ENCODE measurements at regions not wholly inside any gene's neighbourhood (a gene's known extent, or its start where the extent isn't known, plus 50 kb on each side); places are given as distances from the start of the nearest gene placed in this dataset.

GRCh38 chr1:96236156-96236739 is 485.3 kb upstream of the PTBP2 start:
- POLR2A ChIA-PET, result no interaction called here
- Mint-ChIP-seq H3K4me1 (ENCODE audit: low read depth) (no peaks in the 10 kb centered on the region), H3K36me3 (ENCODE audit: low read depth) (no peaks in the 10 kb centered on the region), H3K27me3 (no peaks in the 10 kb centered on the region), H3K4me3 (no peak overlapping the region), H3K9me3 (no peaks in the 10 kb centered on the region), H3K27ac (no peak overlapping the region)
- Histone ChIP-seq H3K4me1 (ENCODE audit: insufficient read depth, low read length) (no peaks in the 10 kb centered on the region), H3K36me3 (ENCODE audit: insufficient read depth, low read length) (no peaks in the 10 kb centered on the region), H3K27ac (ENCODE audit: low read depth in 1 of 2, low read length in 2 of 2) (no peak overlapping the region), H3K4me3 (ENCODE audit: low read length) (no peak overlapping the region), H3K27me3 (ENCODE audit: control insufficient read depth in 1 of 2, insufficient read depth in 2 of 2, low read length in 2 of 2) (no peaks in the 10 kb centered on the region), H3K9me3 (ENCODE audit: control insufficient read depth in 1 of 2, insufficient read depth in 1 of 2, low read length in 2 of 2) (no peaks in the 10 kb centered on the region)
- TF ChIP-seq CTCF (IDR thresholded peaks at IDR 0.05), result no peak
- DNase-seq (peak in 3 of 14 experiments; percentile 3 to 11 (median 9)), ATAC-seq (ENCODE audit: poor library complexity) (no peak)
- CTCF ChIA-PET, result no interaction called here
- intact Hi-C loops (cut with DNase I, micrococcal nuclease), result loop anchor here (2.0 to 10.0 kb wide), 2 partner anchors 609 to 1815 kb away; no protein-coding TSS in a partner anchor

- Histone ChIP-seq H3K4me3 (ENCODE audit: low read length) (no peak overlapping the region), H3K4me1 (ENCODE audit: insufficient read depth, low read length) (no peaks in the 10 kb centered on the region), H3K27ac (ENCODE audit: low read depth in 1 of 2, low read length in 2 of 2) (no peak overlapping the region), H3K27me3 (ENCODE audit: control insufficient read depth in 1 of 2, insufficient read depth in 2 of 2, low read length in 2 of 2) (no peaks in the 10 kb centered on the region), H3K9me3 (ENCODE audit: control insufficient read depth in 1 of 2, insufficient read depth in 1 of 2, low read length in 2 of 2) (no peaks in the 10 kb centered on the region), H3K36me3 (ENCODE audit: insufficient read depth, low read length) (no peaks in the 10 kb centered on the region)
- ChIA-PET CTCF (no interaction called here), POLR2A (no interaction called here)
- ATAC-seq (ENCODE audit: poor library complexity), result no peak
- Mint-ChIP-seq H3K9me3 (no peaks in the 10 kb centered on the region), H3K27ac (no peak overlapping the region), H3K4me1 (ENCODE audit: low read depth) (no peaks in the 10 kb centered on the region), H3K27me3 (no peaks in the 10 kb centered on the region), H3K36me3 (ENCODE audit: low read depth) (no peaks in the 10 kb centered on the region), H3K4me3 (no peak overlapping the region)
- DNase-seq, result no peak
- intact Hi-C loops (cut with DNase I, micrococcal nuclease), result loop anchor here in 1 of 2 experiments (10.0 kb wide), 1 partner anchor 606 kb away; no protein-coding TSS in a partner anchor
- TF ChIP-seq CTCF (IDR thresholded peaks at IDR 0.05), result no peak
Observed at GRCh38 chr1:96238426-96238825, 483.2 kb upstream of the PTBP2 start.

- H3K27ac Mint-ChIP-seq, result no peak overlapping the region
- ATAC-seq (ENCODE audit: poor library complexity) (no peak), DNase-seq (no peak)
- H3K36me3 Mint-ChIP-seq (ENCODE audit: low read depth), result no peaks in the 10 kb centered on the region
- intact Hi-C loops (cut with DNase I, micrococcal nuclease), result no loop called here
- ChIA-PET CTCF (no interaction called here), POLR2A (interaction anchor here (0.7 kb wide), 1 partner anchor 704 kb away, joined by 3 read pairs; no protein-coding TSS in a partner anchor)
- no peaks in the 10 kb centered on the region for H3K36me3 ChIP-seq (ENCODE audit: insufficient read depth, low read length)
- H3K4me3 Mint-ChIP-seq, result no peak overlapping the region
- H3K27me3 Mint-ChIP-seq, result no peaks in the 10 kb centered on the region
- no peaks in the 10 kb centered on the region for H3K4me1 Mint-ChIP-seq (ENCODE audit: low read depth)
- no peak overlapping the region for H3K4me3 ChIP-seq (ENCODE audit: low read length)
- H3K9me3 ChIP-seq (ENCODE audit: control insufficient read depth in 1 of 2, insufficient read depth in 1 of 2, low read length in 2 of 2), result no peaks in the 10 kb centered on the region
- H3K27ac ChIP-seq (ENCODE audit: low read depth in 1 of 2, low read length in 2 of 2), result no peak overlapping the region
- H3K27me3 ChIP-seq (ENCODE audit: control insufficient read depth in 1 of 2, insufficient read depth in 2 of 2, low read length in 2 of 2), result no peaks in the 10 kb centered on the region
- no peaks in the 10 kb centered on the region for H3K4me1 ChIP-seq (ENCODE audit: insufficient read depth, low read length)
- H3K9me3 Mint-ChIP-seq, result no peaks in the 10 kb centered on the region
- no peak for TF ChIP-seq CTCF (IDR thresholded peaks at IDR 0.05)
Observed at GRCh38 chr1:96240438-96240837, 481.1 kb upstream of the PTBP2 start.
